Ecto neural progenitor cell (in vitro differentiated cells): ENCODE measurements at regions not wholly inside any gene's neighbourhood (a gene's known extent, or its start where the extent isn't known, plus 50 kb on each side); places are given as distances from the start of the nearest gene placed in this dataset.

Source experiments
- DNase-seq: peaks from one replicate; pipeline ENCODE4 v3.0.0-alpha.2; 2018; ENCODE audit warnings: low spot score

DNA sequence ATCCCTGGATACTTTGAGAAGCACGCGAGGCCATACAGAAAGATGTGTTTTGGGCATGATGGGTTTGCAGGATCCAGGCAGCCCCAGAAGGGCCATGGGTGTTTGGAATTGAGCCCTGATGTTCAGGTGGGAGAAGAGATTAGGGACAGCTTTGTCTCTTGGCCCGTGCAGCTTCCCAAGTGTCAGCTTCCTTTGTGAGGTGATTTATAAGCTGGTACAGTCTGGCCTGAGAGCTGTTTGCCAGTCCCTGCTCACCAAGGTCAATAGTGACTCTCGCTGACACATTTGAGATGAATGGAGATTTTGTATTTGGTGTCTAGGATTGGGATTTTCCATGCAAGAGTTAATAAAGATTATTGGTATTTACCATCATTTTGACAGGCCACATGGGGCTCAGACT lies 165.9 kb downstream of the ICE1 start:
- DNase-seq = no peak

- DNase-seq = no peak
Measured at GRCh38 chr5:5587474-5587873, 165.0 kb downstream of the ICE1 start.

DNA sequence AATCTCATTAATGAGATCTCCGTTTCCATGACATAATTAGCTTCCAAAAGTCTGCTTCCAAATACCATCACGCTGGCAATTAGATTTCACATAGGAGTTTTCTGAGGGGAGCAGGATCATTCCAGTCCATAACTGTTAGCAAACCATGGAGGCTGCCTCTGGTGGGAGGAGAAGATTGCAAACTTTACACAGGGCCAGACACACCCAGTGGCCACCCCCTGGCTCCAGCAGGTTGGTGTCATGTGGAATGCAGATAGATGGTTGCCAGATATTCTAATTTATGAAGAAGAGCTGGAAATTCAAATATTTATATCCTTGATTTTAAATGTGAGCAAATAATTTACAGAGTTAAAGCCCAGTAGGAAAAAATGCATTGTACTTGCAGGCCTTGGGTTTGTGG lies 164.2 kb downstream of the ICE1 start:
- no peak for DNase-seq

GRCh38 chr5:5585751-5586341 lies 163.4 kb downstream of the ICE1 start:
- DNase-seq = no peak

DNA sequence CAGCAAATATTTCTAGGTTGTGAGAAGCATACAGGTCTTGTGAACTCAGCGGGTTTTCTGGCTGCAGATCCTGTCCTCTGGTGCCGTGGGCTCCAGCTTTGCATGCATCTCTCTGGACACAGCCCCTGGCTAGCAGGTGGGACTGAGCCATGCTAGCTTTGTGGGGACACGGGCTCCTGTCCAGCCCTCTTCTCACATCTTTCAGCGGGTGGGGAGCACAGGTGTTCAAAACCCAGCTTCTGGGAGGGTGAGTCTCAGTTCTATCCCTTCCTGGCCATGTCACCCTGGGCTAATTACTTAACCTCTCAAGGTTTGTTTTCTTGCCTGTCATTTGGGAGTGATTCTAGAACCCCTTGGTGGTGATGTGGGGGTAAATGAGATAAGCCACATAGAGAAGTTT lies 162.3 kb downstream of the ICE1 start:
- no peak for DNase-seq

DNA sequence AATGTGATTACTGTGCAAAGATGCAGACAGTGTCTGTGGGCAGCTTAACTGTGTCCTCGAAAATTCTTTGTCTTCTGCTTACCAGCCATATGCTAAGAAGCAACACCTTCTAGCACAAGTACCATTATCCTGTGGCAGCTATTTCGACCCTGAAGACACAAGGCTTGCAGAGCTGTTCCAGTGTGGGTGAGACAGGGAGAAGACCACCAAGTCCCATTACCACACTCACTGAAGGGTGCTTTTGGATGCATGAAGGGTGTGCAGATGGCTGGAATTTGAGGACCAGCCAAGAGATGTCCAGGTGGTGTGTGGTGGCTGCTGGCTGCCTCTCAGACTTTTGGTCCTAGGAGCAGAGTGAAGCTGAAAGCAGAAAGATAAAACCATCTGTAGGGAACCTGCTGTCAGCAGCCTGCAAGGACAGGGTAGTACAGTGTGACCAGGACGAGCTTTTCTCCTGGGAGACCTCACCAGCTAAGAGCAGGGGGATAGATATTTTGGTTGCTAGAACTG lies 161.8 kb downstream of the ICE1 start:
- no peak for DNase-seq

- no peak for DNase-seq
Measured at GRCh38 chr5:5583832-5584231, 161.4 kb downstream of the ICE1 start.

GRCh38 chr5:5583023-5583765 lies 160.7 kb downstream of the ICE1 start:
- no peak for DNase-seq

GRCh38 chr5:5581080-5581479 lies 158.6 kb downstream of the ICE1 start:
- DNase-seq = no peak

- DNase-seq = no peak
Measured at GRCh38 chr5:5576744-5577143, 154.3 kb downstream of the ICE1 start.

DNA sequence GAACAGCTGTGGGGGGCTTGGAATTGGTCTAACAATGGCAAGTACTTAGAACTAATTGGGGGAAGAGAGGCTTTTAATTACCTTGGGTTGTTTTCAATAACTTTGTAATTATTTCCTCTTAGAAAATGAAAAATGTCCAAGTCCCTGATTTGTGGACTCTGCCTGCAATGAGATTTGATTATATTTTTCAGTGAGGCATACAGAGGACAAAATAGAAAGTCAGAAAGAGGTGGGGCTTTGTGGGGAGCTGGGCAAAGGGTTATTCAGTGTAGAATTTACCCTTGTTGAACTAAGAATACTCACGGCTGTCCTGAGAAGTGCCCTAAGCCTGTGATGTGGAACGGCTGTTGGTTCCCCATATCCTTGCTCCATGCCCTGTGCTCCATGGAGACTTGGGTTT lies 153.0 kb downstream of the ICE1 start:
- DNase-seq = no peak

DNA sequence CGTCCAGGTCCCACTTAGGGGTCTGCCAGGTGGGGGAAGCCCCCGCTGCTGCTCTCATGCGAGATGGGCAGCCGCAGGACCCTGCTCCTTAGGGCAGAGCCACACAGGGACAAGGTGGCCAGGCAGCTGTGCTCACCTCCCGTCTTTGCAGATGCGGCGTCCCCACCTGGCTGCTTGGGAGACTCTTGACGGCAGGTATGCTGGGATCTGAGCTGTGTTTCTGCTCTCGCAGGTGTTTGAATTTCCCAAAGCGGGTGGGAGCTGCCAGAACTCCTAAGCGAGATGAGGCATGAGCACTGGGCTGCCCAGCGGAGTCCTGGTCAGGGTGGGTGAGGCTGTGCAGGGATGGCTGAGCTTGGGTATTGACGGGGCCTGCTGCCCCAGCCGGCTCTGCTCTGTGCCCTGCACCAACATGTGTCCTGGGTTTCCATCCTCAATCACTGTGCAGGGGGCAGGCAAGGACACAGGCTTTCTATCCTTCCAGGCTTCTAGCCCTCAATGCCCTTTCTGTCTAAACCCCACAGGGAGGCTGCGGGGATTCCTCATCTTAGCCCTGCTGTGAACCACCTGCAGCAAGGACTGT lies 151.4 kb downstream of the ICE1 start:
- DNase-seq = no peak

DNA sequence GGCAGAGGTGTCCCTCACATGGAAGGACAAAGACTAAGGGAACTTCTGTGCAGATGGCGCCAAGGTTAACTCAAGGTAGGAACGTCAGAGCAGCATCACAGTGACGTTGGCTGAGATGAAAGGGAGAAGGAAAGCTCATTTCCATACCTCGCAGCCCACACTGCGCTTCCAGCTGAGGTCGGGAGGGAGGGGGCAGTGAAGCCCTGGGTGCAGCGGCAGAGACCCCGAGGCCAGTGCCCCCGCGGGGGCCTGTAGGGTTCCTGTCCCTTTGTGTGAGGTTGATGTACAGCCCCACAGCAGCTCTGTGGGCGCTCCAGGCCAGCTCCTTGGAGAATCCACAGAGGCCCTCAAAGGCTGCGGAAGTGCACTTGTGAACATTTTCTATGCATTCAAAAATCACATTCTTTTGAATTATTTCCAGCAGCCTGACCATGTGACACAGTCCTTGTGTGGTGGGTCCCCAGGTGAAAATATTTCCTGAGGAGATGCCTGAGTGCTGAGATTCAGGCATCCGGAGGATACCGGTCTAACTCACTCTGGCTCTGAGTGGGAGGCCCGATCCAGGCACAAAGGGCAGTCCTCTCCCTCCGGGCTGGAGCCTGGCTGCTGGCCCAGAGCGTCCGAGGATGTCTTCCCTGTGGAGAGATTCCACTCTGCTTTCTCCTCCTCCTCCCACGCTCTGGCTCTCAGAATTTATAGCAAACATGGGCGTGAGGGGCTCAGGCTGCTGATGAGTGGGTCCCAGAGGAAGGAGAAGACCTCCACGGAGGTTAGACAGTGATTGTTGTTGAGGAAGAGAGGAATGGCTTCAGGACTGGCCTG lies 150.7 kb downstream of the ICE1 start:
- no peak for DNase-seq

- DNase-seq = no peak
Measured at GRCh38 chr5:5572010-5572865, 149.8 kb downstream of the ICE1 start.

DNA sequence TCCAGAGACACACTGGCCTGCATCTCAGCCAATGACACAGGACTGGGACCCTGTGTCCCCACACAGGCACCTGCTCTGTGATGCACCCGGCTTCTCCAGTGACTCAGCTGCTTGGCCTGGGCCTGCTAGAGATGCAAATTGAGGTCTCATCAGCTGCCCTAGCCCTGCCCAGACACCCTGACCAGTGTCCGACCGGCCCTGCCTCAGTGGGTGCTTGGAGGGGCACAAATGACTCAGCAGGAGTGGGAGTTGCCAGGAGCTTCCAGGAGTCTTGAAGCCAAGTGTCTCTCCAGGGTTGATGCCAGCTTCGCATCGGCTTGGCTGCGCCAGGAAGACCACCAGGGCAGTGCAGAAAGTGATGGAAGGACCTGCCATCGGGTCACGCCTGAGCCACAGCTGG lies 148.2 kb downstream of the ICE1 start:
- no peak for DNase-seq

GRCh38 chr5:5564898-5565297 lies 142.4 kb downstream of the ICE1 start:
- no peak for DNase-seq

DNA sequence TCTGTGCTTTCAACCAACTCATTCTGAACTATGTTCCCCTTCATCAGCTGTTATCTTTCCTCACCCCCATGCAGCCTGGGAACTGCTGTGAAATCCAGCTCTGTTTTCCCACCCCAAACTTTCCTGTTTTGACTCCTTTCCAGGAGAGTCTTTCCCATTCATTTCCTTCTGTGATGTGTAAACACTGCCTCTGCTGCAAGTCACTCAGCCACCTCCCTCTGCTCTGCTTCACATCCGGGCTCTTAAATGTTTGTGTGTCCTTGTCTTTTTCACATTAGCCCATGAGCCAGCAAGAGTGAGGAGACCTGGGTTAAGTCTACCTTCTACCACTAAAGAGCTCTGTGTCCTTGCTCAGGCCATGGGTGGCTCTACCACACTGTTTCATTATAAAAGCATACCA lies 137.5 kb downstream of the ICE1 start:
- no peak for DNase-seq

DNA sequence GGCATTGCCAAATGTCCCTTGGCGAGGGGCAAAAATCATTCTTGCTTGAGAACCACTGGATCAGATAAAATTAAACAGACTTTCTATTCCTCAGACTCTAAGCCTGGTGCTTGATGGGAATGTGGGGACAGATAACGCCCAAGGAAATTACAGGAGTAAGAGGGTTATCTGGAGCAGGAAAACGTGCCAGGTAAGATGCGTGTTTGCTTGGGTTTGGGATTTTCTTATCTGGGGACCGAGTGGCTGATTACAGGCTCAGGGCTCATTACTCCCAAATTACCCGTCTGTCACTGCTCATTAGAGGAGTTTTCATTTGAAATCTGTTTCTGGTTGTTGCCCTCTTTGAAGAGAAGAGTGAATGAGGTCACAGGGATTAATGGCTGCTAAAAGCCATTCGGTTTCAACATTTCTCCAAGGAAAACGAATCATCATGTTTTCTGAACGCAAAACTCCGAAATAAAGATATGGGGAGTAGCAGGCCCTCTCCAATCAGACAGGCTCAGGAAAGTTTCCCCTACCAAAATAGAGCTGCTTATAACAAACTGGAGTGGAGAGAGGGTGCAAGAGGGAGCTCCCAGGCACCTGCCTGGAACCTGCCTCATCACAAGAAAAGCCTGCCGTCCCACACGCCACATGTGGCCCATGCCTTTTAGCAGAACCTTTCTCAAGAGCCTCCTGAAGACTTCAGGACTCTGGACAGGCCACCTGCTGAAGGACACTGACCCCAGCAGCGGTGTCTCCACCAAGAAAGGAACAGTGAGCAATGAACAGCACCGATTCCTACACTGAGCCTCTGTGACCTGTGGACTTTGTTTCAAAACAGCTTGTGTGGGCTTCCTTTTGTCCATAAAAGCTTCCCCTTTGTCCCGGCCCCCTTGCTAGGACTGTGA lies 136.4 kb downstream of the ICE1 start:
- no peak for DNase-seq

DNA sequence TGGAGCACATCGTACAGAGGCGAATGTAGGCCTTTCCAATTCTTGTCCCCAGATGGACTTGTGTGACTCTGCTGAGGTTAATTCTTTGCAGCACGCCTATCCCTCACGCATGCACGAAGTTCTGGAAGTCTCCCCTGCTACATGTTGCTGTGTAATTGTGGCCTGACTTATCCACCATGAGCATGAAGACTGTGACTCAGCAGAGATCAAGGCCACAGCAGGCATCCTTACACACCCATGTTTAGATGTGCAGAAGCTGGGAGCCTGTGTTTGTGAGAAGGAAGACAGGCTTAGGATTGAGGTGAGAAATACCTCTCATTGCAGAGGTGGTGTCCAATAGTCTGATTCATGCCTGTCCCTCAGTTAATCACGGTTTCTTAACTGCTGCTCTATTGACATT lies 135.6 kb downstream of the ICE1 start:
- DNase-seq = no peak

DNA sequence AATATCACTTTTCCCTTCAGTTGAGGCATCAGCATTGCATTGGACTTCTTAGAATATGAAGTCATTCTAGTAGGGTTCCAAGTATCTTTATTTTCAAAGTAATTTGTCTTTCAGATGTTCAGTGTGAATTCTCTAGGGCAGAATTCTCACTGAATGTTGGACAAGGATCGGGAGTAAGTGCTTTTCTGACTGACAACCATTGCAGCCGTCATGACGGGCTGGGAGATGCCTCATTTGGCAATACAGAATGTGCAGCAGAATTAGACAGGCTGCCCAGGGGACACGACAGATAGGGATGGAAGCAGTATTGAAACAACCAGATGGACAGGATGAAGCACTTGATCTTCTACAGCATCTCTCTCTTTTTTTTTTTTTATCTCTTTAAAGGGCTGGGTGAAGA lies 129.0 kb downstream of the ICE1 start:
- no peak for DNase-seq

DNA sequence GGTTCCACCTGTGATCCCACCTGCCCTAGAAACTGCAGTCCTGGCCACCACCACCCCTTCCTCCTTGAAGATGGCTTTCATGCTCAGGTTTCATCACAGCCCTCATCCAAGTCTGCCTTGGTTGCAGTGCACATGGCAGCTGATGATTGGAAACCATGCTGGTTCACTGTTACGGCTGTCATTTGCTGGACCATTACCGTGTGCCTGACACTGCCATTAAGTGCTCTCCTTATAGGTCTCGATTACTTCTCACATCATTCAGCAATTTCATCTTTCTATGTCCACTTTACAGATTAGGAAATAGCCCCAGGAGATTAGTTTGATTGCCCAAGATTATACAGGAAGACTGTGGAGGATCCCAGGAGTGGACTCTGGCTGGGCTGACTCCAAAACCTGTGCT lies 123.9 kb downstream of the ICE1 start:
- DNase-seq = no peak
